SK-N-MC (cell line): ENCODE measurements at regions not wholly inside any gene's neighbourhood (a gene's known extent, or its start where the extent isn't known, plus 50 kb on each side); places are given as distances from the start of the nearest gene placed in this dataset.

Experiments used
- EZH2 ChIP-seq: fragments of 200-600 bp; sonication (generic); IDR thresholded peaks from one replicate; pipeline ENCODE4 v1.6.1; 2017; ENCODE audit warnings: antibody characterized with exemption
- POLR2AphosphoS5 ChIP-seq: IDR thresholded peaks from 2 replicates; pipeline ENCODE4 v1.6.1; 2012; ENCODE audit warnings: mild to moderate bottlenecking, low read depth, low read length, borderline replicate concordance

DNA sequence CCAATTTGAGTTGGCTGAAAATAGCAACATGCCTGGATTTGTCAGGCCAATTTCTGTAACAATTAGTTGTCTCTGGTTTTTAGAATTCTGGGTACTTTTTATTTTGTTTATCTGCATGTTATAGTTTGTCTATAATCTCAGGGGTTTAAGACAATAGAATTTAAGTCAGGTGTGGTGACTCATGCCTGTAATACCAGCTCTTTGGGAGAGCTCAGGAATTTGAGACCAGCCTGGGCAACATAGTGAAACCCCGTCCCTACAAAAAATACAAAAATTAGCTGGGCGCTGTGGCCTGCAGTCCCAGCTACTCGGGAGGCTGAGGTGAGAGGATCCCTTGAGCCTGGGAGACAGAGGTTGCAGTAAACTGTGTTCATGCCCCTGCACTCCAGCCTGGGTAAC, 114.4 kb upstream of the GLS start:
- TF ChIP-seq EZH2 = no peak
- no peak for TF ChIP-seq POLR2AphosphoS5
